Middle frontal gyrus (tissue), 1 donor: ENCODE measurements at regions not wholly inside any gene's neighbourhood (a gene's known extent, or its start where the extent isn't known, plus 50 kb on each side); places are given as distances from the start of the nearest gene placed in this dataset.

Experiments
- DNase-seq: peaks from one replicate; pipeline ENCODE4 v3.0.0-alpha.2; 2015; ENCODE audit warnings: low spot score; ENCODE audit errors: extremely low spot score

- no peak for DNase-seq
Observed at GRCh38 chr14:71812693-71813092, 119.5 kb upstream of the RGS6 start.

- no peak for DNase-seq
Observed at GRCh38 chr14:71815110-71815509, 117.1 kb upstream of the RGS6 start.

- DNase-seq: no peak
Observed at GRCh38 chr14:71824816-71825215, 107.4 kb upstream of the RGS6 start.

- DNase-seq: no peak
Observed at GRCh38 chr14:71833476-71833875, 98.8 kb upstream of the RGS6 start.

- DNase-seq: no peak
Observed at GRCh38 chr14:71834284-71835204, 97.7 kb upstream of the RGS6 start.

GRCh38 chr14:71852181-71852580, 80.0 kb upstream of the RGS6 start:
- DNase-seq: no peak

- DNase-seq: no peak
Observed at GRCh38 chr14:71855399-71856036, 76.7 kb upstream of the RGS6 start.

GRCh38 chr14:71856199-71856919, 75.9 kb upstream of the RGS6 start:
- DNase-seq: no peak

GRCh38 chr14:71863049-71863448, 69.2 kb upstream of the RGS6 start:
- DNase-seq: no peak

- no peak for DNase-seq
Observed at GRCh38 chr14:71863766-71864165, 68.5 kb upstream of the RGS6 start.
